GM12878 (cell line): ENCODE measurements at regions not wholly inside any gene's neighbourhood (a gene's known extent, or its start where the extent isn't known, plus 50 kb on each side); places are given as distances from the start of the nearest gene placed in this dataset.

Experiments
- ATAC-seq: fragments of 200-7000 bp; cut with Tn5 transposase; 3 replicates; pipeline ENCODE4 v1.9.1; 2020; ENCODE audit warnings: mild to moderate bottlenecking, moderate library complexity
- BruUV-seq: library from RNA; stranded (reverse); fragments of 400-500 nt; replicated peaks from 2 replicates; lab custom pipeline; 2021; lab: Mats Ljungman, UMichigan
- CTCF ChIA-PET: fragments of 300-600 bp; sonication (Branson Sonifier 250); formaldehyde crosslinking; extraction: SDS; loops from one replicate; lab custom pipeline; 2021; ENCODE audit warnings: inconsistent platforms; lab: Yijun Ruan, JAX
- POLR2A ChIA-PET: fragments of 350-600 bp; formaldehyde crosslinking; extraction: SDS; loops from one replicate; lab custom pipeline; 2021; ENCODE audit warnings: inconsistent platforms; lab: Charles Lee
- RAD21 ChIA-PET: fragments of 300-600 bp; sonication (Branson Sonifier 250); formaldehyde crosslinking; loops from one replicate; lab custom pipeline; 2023; ENCODE audit warnings: antibody characterized with exemption; ENCODE audit not compliant: unreplicated experiment; lab: Charles Lee
- SMC1A ChIA-PET: fragments of 300-600 bp; sonication (Branson Sonifier 250); formaldehyde crosslinking; loops from one replicate; lab custom pipeline; 2023; ENCODE audit not compliant: unreplicated experiment, uncharacterized antibody; lab: Charles Lee
- DNase-seq: peaks from one replicate; pipeline ENCODE4 v3.0.0-alpha.2; 2011; ENCODE audit warnings: low read depth, low spot score
- FAIRE-seq: peaks from 3 replicates; lab custom pipeline; 2011; peaks lifted over from hg19 to GRCh38; lab: Jason Lieb, UNC
- H2AFZ ChIP-seq: 2 replicates; pipeline ENCODE4 v1.6.0; 2011; ENCODE audit warnings: low read depth, low read length, control low read depth; ENCODE audit not compliant: control insufficient read depth
- H3K27ac ChIP-seq: 2 replicates; pipeline ENCODE4 v1.5.1; 2011; ENCODE audit warnings: control low read depth; ENCODE audit not compliant: control insufficient read depth, insufficient read depth
- H3K27me3 ChIP-seq, 2 experiments: replicated peaks in 1 of 2; 2 replicates each; pipeline versions ENCODE4 v1.6.0 to v1.6.1; 2011; ENCODE audit warnings: low read length in 1 of 2; ENCODE audit not compliant: control insufficient read depth in 2 of 2, insufficient read depth in 2 of 2
- H3K36me3 ChIP-seq, 2 experiments: 2 replicates each; pipeline ENCODE4 v1.5.1; 2011; ENCODE audit warnings: low read length in 1 of 2; ENCODE audit not compliant: control insufficient read depth in 2 of 2, insufficient read depth in 2 of 2
- H3K4me1 ChIP-seq: 2 replicates; pipeline ENCODE4 v1.6.1; 2011; ENCODE audit warnings: mild to moderate bottlenecking, low read length, moderate library complexity, mixed read lengths; ENCODE audit not compliant: control insufficient read depth, insufficient read depth
- H3K4me2 ChIP-seq: 2 replicates; pipeline ENCODE4 v1.6.0; 2011; ENCODE audit warnings: control low read depth; ENCODE audit not compliant: control insufficient read depth, insufficient read depth
- H3K4me3 ChIP-seq: fragments of 200-600 bp; sonication (generic); 2 replicates; pipeline ENCODE4 v1.5.1; 2016
- H3K79me2 ChIP-seq: 2 replicates; pipeline ENCODE4 v1.6.0; 2011; ENCODE audit warnings: low read length; ENCODE audit not compliant: control insufficient read depth, insufficient read depth
- H3K9ac ChIP-seq: 2 replicates; pipeline ENCODE4 v1.8.0; 2011; ENCODE audit warnings: low read length, control low read depth, mixed read lengths; ENCODE audit not compliant: control insufficient read depth, insufficient read depth
- H3K9me3 ChIP-seq: replicated peaks from 3 replicates; pipeline ENCODE4 v1.5.1; 2011; ENCODE audit warnings: mild to moderate bottlenecking, low read length; ENCODE audit not compliant: control insufficient read depth, insufficient read depth
- H4K20me1 ChIP-seq: 2 replicates; pipeline ENCODE4 v1.6.0; 2011; ENCODE audit not compliant: control insufficient read depth, insufficient read depth
- ASH2L ChIP-seq: fragments of 300-600, 200-600 bp; sonication (generic); IDR thresholded peaks from 2 replicates; pipeline ENCODE4 v1.6.1; 2017; ENCODE audit warnings: low read depth, mild to moderate bottlenecking, borderline replicate concordance
- BHLHE40 ChIP-seq, 2 experiments: fragments of 450-650 bp in 1 of 2; IDR thresholded peaks; 2 replicates each; pipeline ENCODE4 v1.6.1; 2011 to 2017; ENCODE audit warnings: low read depth in 2 of 2, borderline replicate concordance in 1 of 2, improper control_type of control experiment in 1 of 2, low read length in 1 of 2, mild to moderate bottlenecking in 1 of 2
- CREM ChIP-seq: IDR thresholded peaks from 2 replicates; pipeline ENCODE4 v1.6.1; 2014; ENCODE audit warnings: antibody characterized with exemption, low read depth
- KAT2A ChIP-seq: conservative IDR thresholded peaks from 2 replicates; pipeline ENCODE4 v1.6.1; 2011; ENCODE audit warnings: low read depth, low read length; ENCODE audit not compliant: control insufficient read depth
- PAX5 ChIP-seq: IDR thresholded peaks from 2 replicates; pipeline ENCODE4 v1.6.1; 2011; ENCODE audit warnings: low read depth, low read length, borderline replicate concordance
- POU2F2 ChIP-seq: IDR thresholded peaks from 3 replicates; pipeline ENCODE4 v1.6.1; 2011; ENCODE audit warnings: low read depth, mild to moderate bottlenecking, low read length, borderline replicate concordance
- SIN3A ChIP-seq: IDR thresholded peaks from 2 replicates; pipeline ENCODE4 v1.6.1; 2012; ENCODE audit warnings: low read depth, low read length, improper control_type of control experiment
- TCF3 ChIP-seq: IDR thresholded peaks from 2 replicates; pipeline ENCODE4 v1.6.1; 2012; ENCODE audit warnings: low read depth, mild to moderate bottlenecking, low read length, borderline replicate concordance; ENCODE audit not compliant: insufficient read depth
- WGBS: methylation state at CpG from one replicate; pipeline ENCODE4 v1.1.6; 2016; ENCODE audit warnings: low lambda C conversion rate; ENCODE audit not compliant: insufficient replicate concordance, insufficient coverage; ENCODE audit errors: missing lambda C conversion rate; 5-methylcytosine and 5-hydroxymethylcytosine counted together
- in situ Hi-C: fragments of 300-500 bp; cut with MboI; formaldehyde crosslinking; loops from 9 replicates; pipeline ENCODE4 v1.14.3; 2018; ENCODE audit warnings: mixed read lengths
- intact Hi-C: fragments of 100-400 bp; cut with micrococcal nuclease; formaldehyde crosslinking; loops from one replicate; pipeline ENCODE4 v1.14.2; 2022; ENCODE audit not compliant: unreplicated experiment
- TF ChIP-seq, protein P1 (sequence below): fragments of 450-650 bp; IDR thresholded peaks from 2 replicates; pipeline ENCODE4 v1.6.1; 2018; ENCODE audit warnings: mild to moderate bottlenecking, low read depth, moderate library complexity; ENCODE audit not compliant: partially characterized antibody
- TF ChIP-seq, protein P2 (sequence below): fragments of 450-650 bp; IDR thresholded peaks from 2 replicates; pipeline ENCODE4 v1.6.1; 2017; ENCODE audit warnings: antibody characterized with exemption, mild to moderate bottlenecking, moderate library complexity
- TF ChIP-seq, protein P3 (sequence below): fragments of 150-350 bp; IDR thresholded peaks from 2 replicates; pipeline ENCODE4 v1.6.1; 2014; ENCODE audit warnings: mild to moderate bottlenecking, low read depth, low read length

DNA sequence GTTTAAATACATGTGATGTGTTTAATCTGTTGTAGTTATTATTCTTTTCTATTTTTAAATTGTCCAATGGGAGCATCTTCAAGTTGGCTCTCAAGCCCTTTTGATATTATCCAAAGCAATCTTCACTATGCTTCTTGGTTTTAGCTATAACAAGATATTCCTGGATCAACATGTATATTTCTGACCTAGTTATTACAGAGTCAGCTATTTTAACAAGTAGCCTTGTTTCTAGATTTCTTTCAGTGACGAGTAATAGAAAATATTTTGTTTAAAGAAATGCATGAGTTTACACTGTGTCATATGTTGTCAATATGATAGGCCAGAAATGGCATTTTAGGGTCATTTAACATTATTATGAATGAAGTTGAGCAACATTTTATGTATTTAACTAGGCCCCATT is 421.8 kb upstream of the MAP2 start:
- FAIRE-seq = no peak
- no TSS peak for BruUV-seq
- 0% methylated on average over 1 of the region's 1 CpG for WGBS
- ATAC-seq = no peak
- no peak for DNase-seq
- Histone ChIP-seq H3K27me3 (no peaks in the 10 kb centered on the region), H3K79me2 (no peaks in the 10 kb centered on the region), H3K4me3 (no peak overlapping the region), H2AFZ (no peak overlapping the region), H3K27ac (no peak overlapping the region), H4K20me1 (no peaks in the 10 kb centered on the region), H3K9ac (no peak overlapping the region), H3K4me1 (no peaks in the 10 kb centered on the region), H3K36me3 (no peaks in the 10 kb centered on the region), H3K9me3 (no peaks in the 10 kb centered on the region), H3K4me2 (no peak overlapping the region)
- intact Hi-C loops (no loop called here), in situ Hi-C loops (no loop called here)
- ChIA-PET RAD21 (no interaction called here), SMC1A (no interaction called here), POLR2A (no interaction called here), CTCF (no interaction called here)
- TF ChIP-seq KAT2A = no peak
- TF ChIP-seq ASH2L = no peak
- no peak for TF ChIP-seq PAX5
- TF ChIP-seq, protein P1, sequence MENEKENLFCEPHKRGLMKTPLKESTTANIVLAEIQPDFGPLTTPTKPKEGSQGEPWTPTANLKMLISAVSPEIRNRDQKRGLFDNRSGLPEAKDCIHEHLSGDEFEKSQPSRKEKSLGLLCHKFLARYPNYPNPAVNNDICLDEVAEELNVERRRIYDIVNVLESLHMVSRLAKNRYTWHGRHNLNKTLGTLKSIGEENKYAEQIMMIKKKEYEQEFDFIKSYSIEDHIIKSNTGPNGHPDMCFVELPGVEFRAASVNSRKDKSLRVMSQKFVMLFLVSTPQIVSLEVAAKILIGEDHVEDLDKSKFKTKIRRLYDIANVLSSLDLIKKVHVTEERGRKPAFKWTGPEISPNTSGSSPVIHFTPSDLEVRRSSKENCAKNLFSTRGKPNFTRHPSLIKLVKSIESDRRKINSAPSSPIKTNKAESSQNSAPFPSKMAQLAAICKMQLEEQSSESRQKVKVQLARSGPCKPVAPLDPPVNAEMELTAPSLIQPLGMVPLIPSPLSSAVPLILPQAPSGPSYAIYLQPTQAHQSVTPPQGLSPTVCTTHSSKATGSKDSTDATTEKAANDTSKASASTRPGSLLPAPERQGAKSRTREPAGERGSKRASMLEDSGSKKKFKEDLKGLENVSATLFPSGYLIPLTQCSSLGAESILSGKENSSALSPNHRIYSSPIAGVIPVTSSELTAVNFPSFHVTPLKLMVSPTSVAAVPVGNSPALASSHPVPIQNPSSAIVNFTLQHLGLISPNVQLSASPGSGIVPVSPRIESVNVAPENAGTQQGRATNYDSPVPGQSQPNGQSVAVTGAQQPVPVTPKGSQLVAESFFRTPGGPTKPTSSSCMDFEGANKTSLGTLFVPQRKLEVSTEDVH = no peak
- TF ChIP-seq CREM = no peak

DNA sequence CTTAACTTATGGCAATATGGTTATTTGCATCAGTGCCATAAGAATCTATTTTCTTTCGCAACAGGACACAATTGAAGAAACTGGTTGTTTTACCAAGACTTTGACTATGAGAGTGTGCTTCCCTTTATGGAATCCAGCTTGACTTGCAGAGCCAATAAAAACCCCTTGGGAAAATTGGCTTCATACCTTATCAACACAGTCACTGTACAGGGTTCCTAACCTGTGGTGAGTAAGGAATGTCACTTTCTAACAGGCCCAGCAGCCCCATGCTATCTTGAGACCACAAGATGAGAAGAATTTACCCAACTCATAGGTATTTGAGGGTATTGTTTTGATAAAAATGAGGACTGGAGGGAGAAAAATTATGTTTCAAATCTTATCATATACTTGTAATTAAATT is 418.5 kb upstream of the MAP2 start:
- ATAC-seq = no peak
- CTCF ChIA-PET = no interaction called here
- TF ChIP-seq TCF3 (no peak), SIN3A (no peak), BHLHE40 (IDR thresholded peaks at IDR 0.05; ENCODE audit: borderline replicate concordance in 1 of 2, low read depth in 2 of 2, low read length in 1 of 2) (no peak), POU2F2 (no peak)
- TF ChIP-seq, protein P2, sequence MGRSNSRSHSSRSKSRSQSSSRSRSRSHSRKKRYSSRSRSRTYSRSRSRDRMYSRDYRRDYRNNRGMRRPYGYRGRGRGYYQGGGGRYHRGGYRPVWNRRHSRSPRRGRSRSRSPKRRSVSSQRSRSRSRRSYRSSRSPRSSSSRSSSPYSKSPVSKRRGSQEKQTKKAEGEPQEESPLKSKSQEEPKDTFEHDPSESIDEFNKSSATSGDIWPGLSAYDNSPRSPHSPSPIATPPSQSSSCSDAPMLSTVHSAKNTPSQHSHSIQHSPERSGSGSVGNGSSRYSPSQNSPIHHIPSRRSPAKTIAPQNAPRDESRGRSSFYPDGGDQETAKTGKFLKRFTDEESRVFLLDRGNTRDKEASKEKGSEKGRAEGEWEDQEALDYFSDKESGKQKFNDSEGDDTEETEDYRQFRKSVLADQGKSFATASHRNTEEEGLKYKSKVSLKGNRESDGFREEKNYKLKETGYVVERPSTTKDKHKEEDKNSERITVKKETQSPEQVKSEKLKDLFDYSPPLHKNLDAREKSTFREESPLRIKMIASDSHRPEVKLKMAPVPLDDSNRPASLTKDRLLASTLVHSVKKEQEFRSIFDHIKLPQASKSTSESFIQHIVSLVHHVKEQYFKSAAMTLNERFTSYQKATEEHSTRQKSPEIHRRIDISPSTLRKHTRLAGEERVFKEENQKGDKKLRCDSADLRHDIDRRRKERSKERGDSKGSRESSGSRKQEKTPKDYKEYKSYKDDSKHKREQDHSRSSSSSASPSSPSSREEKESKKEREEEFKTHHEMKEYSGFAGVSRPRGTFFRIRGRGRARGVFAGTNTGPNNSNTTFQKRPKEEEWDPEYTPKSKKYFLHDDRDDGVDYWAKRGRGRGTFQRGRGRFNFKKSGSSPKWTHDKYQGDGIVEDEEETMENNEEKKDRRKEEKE = no peak
- TF ChIP-seq, protein P3, sequence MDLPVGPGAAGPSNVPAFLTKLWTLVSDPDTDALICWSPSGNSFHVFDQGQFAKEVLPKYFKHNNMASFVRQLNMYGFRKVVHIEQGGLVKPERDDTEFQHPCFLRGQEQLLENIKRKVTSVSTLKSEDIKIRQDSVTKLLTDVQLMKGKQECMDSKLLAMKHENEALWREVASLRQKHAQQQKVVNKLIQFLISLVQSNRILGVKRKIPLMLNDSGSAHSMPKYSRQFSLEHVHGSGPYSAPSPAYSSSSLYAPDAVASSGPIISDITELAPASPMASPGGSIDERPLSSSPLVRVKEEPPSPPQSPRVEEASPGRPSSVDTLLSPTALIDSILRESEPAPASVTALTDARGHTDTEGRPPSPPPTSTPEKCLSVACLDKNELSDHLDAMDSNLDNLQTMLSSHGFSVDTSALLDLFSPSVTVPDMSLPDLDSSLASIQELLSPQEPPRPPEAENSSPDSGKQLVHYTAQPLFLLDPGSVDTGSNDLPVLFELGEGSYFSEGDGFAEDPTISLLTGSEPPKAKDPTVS = no peak

More for the DNA sequence above, 418.5 kb upstream of the MAP2 start:
- Histone ChIP-seq H3K4me1 (no peaks in the 10 kb centered on the region), H3K9me3 (no peaks in the 10 kb centered on the region), H3K9ac (no peak overlapping the region), H3K4me3 (no peak overlapping the region), H3K36me3 (no peaks in the 10 kb centered on the region), H3K27me3 (no peaks in the 10 kb centered on the region), H4K20me1 (no peaks in the 10 kb centered on the region), H3K27ac (no peak overlapping the region), H2AFZ (no peak overlapping the region), H3K79me2 (no peaks in the 10 kb centered on the region), H3K4me2 (no peak overlapping the region)
- SMC1A ChIA-PET = no interaction called here
- intact Hi-C loops = no loop called here
- no peak for DNase-seq
- FAIRE-seq = no peak
- no TSS peak for BruUV-seq
- WGBS = 39% methylated on average over 1 of the region's 1 CpG
- in situ Hi-C loops = no loop called here
- RAD21 ChIA-PET = no interaction called here
- POLR2A ChIA-PET = no interaction called here
